ENCODE measurements at regions not wholly inside any gene's neighbourhood (a gene's known extent, or its start where the extent isn't known, plus 50 kb on each side); places are given as distances from the start of the nearest gene placed in this dataset.

DNA sequence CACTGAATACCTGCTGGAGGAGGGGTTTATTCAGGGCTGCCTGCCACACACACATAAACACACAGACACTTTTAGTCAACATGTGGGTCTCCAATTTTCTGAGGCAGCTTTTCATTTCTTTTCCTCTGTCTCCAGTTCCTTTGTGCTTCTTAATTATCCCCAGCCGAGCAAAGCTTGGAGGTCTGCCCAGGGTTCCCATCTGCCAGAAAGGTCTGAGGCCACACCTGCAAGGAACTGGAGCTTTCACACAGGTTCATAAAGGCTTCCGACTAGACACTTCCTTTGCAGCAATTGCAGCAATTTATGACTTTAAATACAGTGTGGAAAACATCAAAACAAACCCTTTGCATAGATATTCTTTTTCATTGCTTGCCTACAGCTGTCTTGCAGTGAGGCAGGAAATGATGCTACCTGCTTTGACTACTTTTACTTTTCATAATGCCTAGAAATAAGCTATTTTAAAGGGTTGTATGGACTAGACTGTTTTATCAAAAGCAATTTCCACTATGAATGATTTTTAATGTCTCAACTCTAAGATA lies 1318.9 kb downstream of the AACS start:
- DNase-seq (ENCODE audit: low spot score): no peak

DNA sequence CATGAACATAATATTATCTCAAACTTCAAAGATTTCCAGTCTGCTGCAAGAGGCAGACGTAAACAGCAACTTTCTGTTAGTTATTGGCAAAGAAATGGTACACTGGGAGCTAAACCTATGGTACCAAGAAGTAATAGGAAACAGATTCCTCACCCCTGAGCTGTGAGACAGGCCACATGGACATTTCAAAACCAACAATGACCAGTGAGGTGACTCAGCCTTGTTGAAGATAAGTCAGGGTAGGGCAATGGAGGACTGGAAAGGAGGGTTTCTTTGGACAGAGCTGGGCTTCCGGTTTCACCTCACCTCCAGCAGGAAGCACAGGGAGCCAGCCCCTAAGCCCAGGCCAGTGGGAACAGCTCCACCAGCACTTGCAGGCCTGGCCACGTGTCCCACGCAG lies 1320.5 kb downstream of the AACS start:
- DNase-seq (ENCODE audit: low spot score): no peak

- no peak for DNase-seq (ENCODE audit: low spot score)
Observed at GRCh38 chr12:126389220-126389841, 1324.1 kb downstream of the AACS start.

DNA sequence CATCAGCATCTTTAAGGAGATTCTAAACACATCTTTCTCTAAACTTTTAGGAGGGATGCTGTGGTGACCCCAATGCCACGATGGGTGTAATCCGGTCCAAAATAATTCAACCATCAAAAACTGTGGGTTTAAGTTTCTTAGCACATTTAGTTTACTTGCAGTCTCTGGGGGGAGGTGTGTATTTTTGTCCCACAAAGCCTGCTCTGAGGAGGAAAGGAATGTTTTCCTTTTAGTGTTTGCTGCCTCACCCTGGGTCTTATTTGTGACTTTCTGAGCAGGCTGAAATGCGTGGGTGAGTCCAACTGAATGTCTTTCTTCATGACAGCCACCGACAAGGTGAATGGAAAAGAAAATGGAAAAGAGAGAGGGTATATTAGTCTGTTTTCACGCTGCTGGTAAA lies 1324.7 kb downstream of the AACS start:
- DNase-seq (ENCODE audit: low spot score): no peak

- no peak for DNase-seq (ENCODE audit: low spot score)
Observed at GRCh38 chr12:126390969-126391566, 1325.8 kb downstream of the AACS start.

GRCh38 chr12:126396536-126396935 lies 1331.3 kb downstream of the AACS start:
- no peak for DNase-seq (ENCODE audit: low spot score)

GRCh38 chr12:126397071-126397581 lies 1331.9 kb downstream of the AACS start:
- DNase-seq (ENCODE audit: low spot score): no peak

DNA sequence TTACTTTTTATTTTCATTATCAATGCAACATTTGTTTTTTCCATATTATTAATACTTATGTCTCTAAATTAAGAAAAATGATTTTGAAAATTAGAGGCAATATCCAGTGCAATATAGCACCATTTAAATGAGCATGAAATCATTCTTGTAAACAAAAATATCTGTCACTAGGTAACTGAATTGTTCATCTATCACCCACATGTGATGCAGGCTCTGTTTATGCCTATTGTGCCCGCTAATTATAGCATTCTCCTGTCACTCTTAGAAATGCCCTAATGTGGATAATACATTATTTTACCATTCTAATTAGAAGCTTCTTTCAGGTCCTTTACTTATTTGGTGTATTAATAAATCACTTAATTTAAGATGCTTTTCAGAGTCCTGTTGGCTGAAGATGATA lies 1332.4 kb downstream of the AACS start:
- no peak for DNase-seq (ENCODE audit: low spot score)

- no peak for DNase-seq (ENCODE audit: low spot score)
Observed at GRCh38 chr12:126400831-126401230, 1335.6 kb downstream of the AACS start.

- DNase-seq (ENCODE audit: low spot score): no peak
Observed at GRCh38 chr12:126404293-126404881, 1339.2 kb downstream of the AACS start.

DNA sequence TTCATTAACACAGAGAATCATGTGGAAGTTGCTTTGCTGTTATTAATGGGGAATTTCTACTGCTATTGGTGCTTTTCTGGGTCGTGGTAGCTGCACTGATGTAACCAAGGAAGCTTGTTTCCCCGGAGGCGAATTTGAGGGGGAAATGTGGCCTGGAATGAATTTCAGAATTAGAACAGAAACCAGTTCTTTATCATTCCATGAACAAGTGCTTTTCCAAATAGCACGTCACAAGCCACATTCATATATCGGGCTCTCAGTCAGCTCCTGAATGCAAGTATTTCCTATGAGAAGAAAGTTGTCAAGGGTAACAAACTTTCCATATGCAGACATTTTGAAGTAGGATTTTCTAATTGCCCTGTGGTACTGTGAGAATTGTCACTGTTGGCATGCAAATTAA lies 1353.2 kb downstream of the AACS start:
- DNase-seq (ENCODE audit: low spot score): no peak

GRCh38 chr12:126419131-126419530 lies 1353.9 kb downstream of the AACS start:
- no peak for DNase-seq (ENCODE audit: low spot score)

- DNase-seq (ENCODE audit: low spot score): no peak
Observed at GRCh38 chr12:126424696-126425095, 1359.5 kb downstream of the AACS start.

- no peak for DNase-seq (ENCODE audit: low spot score)
Observed at GRCh38 chr12:126425264-126425663, 1360.0 kb downstream of the AACS start.

DNA sequence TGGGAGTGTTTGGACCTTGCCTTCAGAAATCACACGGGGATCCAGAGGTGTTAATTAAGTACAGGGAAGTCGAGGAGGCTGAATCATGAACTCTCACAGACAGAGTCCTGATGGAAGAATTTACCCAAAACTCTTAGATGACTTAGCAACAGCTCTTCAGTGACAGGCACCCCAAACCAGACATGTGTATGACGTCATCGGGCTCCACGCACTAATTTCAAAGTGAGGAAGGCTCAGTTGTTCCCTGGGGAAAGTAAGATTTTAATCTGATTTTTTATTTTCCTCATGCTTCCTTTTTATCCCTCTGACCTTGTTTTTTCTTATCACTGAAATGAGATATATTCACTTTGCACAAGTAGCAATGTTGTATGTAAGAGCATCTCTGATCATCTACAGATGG lies 1363.5 kb downstream of the AACS start:
- no peak for DNase-seq (ENCODE audit: low spot score)

GRCh38 chr12:126430921-126431320 lies 1365.7 kb downstream of the AACS start:
- no peak for DNase-seq (ENCODE audit: low spot score)

- DNase-seq (ENCODE audit: low spot score): no peak
Observed at GRCh38 chr12:126431767-126432166, 1366.5 kb downstream of the AACS start.

GRCh38 chr12:126432780-126433179 lies 1367.5 kb downstream of the AACS start:
- no peak for DNase-seq (ENCODE audit: low spot score)

- DNase-seq (ENCODE audit: low spot score): no peak
Observed at GRCh38 chr12:126434412-126434985, 1369.3 kb downstream of the AACS start.

GRCh38 chr12:126436041-126436440 lies 1370.8 kb downstream of the AACS start:
- no peak for DNase-seq (ENCODE audit: low spot score)

GRCh38 chr12:126437934-126438333 lies 1372.7 kb downstream of the AACS start:
- DNase-seq (ENCODE audit: low spot score): no peak

GRCh38 chr12:126443977-126444376 lies 1378.7 kb downstream of the AACS start:
- DNase-seq (ENCODE audit: low spot score): no peak

- no peak for DNase-seq (ENCODE audit: low spot score)
Observed at GRCh38 chr12:126447346-126447745, 1382.1 kb downstream of the AACS start.
